ENCODE measurements at regions not wholly inside any gene's neighbourhood (a gene's known extent, or its start where the extent isn't known, plus 50 kb on each side); places are given as distances from the start of the nearest gene placed in this dataset.
A peak's percentile ranks its signal among the peaks of the same experiment; 100 is the strongest.
"Not testable (repeated sequence)": the region's sequence is repeated elsewhere in the genome, so short reads cannot be mapped to it uniquely, and the experiment has no call there.

GRCh38 chr4:170990989-170991589 is 822.1 kb upstream of the GALNTL6 start:
- DNase-seq (ENCODE audit: low read depth in 2 of 2) = no peak

GRCh38 chr4:170988446-170988845 is 824.8 kb upstream of the GALNTL6 start:
- no peak for DNase-seq (ENCODE audit: low read depth in 2 of 2)

GRCh38 chr4:170979736-170980135 is 833.5 kb upstream of the GALNTL6 start:
- DNase-seq (ENCODE audit: low read depth in 2 of 2) = no peak

GRCh38 chr4:170978990-170979389 is 834.2 kb upstream of the GALNTL6 start:
- no peak for DNase-seq (ENCODE audit: low read depth in 2 of 2)

- DNase-seq (ENCODE audit: low read depth in 2 of 2) = no peak
Measured at GRCh38 chr4:170949084-170949483, 859.3 kb upstream of the AADAT start.

- DNase-seq (ENCODE audit: low read depth in 2 of 2) = no peak
Measured at GRCh38 chr4:170940043-170940724, 850.4 kb upstream of the AADAT start.

- no peak for DNase-seq (ENCODE audit: low read depth in 2 of 2)
Measured at GRCh38 chr4:170938588-170938987, 848.8 kb upstream of the AADAT start.

GRCh38 chr4:170931321-170931720 is 841.6 kb upstream of the AADAT start:
- DNase-seq (ENCODE audit: low read depth in 2 of 2) = no peak

- DNase-seq (ENCODE audit: low read depth in 2 of 2) = no peak
Measured at GRCh38 chr4:170888660-170889059, 798.9 kb upstream of the AADAT start.

- DNase-seq (ENCODE audit: low read depth in 2 of 2) = no peak
Measured at GRCh38 chr4:170887396-170887795, 797.6 kb upstream of the AADAT start.

- DNase-seq (ENCODE audit: low read depth in 2 of 2) = no peak
Measured at GRCh38 chr4:170884969-170885570, 795.3 kb upstream of the AADAT start.

GRCh38 chr4:170881646-170882045 is 791.9 kb upstream of the AADAT start:
- DNase-seq (ENCODE audit: low read depth in 2 of 2) = not testable (repeated sequence)

- no peak for DNase-seq (ENCODE audit: low read depth in 2 of 2)
Measured at GRCh38 chr4:170875868-170876267, 786.1 kb upstream of the AADAT start.

- DNase-seq (ENCODE audit: low read depth in 2 of 2) = no peak
Measured at GRCh38 chr4:170872794-170873193, 783.0 kb upstream of the AADAT start.

- DNase-seq (ENCODE audit: low read depth in 2 of 2) = no peak
Measured at GRCh38 chr4:170868170-170868569, 778.4 kb upstream of the AADAT start.

GRCh38 chr4:170854097-170854496 is 764.3 kb upstream of the AADAT start:
- no peak for DNase-seq (ENCODE audit: low read depth in 2 of 2)

- DNase-seq (ENCODE audit: low read depth in 2 of 2) = peak in 1 of 2 donors; percentile 1
Measured at GRCh38 chr4:170853422-170854021, 763.8 kb upstream of the AADAT start.

- DNase-seq (ENCODE audit: low read depth in 2 of 2) = no peak
Measured at GRCh38 chr4:170849969-170850368, 760.2 kb upstream of the AADAT start.

- no peak for DNase-seq (ENCODE audit: low read depth in 2 of 2)
Measured at GRCh38 chr4:170827562-170828274, 738.0 kb upstream of the AADAT start.

GRCh38 chr4:170818786-170819185 is 729.0 kb upstream of the AADAT start:
- DNase-seq (ENCODE audit: low read depth in 2 of 2) = no peak

- DNase-seq (ENCODE audit: low read depth in 2 of 2) = no peak
Measured at GRCh38 chr4:170805352-170805751, 715.6 kb upstream of the AADAT start.

- no peak for DNase-seq (ENCODE audit: low read depth in 2 of 2)
Measured at GRCh38 chr4:170804930-170805329, 715.2 kb upstream of the AADAT start.

All from activated CD4-positive, alpha-beta T cell treated with anti-CD3 and anti-CD28 coated beads for 24 hours (primary cell).